ENCODE measurements at regions not wholly inside any gene's neighbourhood (a gene's known extent, or its start where the extent isn't known, plus 50 kb on each side); places are given as distances from the start of the nearest gene placed in this dataset.
"Not testable (repeated sequence)": the region's sequence is repeated elsewhere in the genome, so short reads cannot be mapped to it uniquely, and the experiment has no call there.

GRCh38 chr14:39680777-39681176 lies 248.5 kb upstream of the FBXO33 start:
- H3K27me3 ChIP-seq (ENCODE audit: insufficient read depth, low read length), result no peaks in the 10 kb centered on the region
- no peak overlapping the region for H3K9ac ChIP-seq (ENCODE audit: low read depth, low read length)
- no peaks in the 10 kb centered on the region for H3K9me3 ChIP-seq (ENCODE audit: insufficient read depth, low read depth, low read length)
- H3K27ac ChIP-seq (ENCODE audit: low read length), result no peak overlapping the region
- H3K4me3 ChIP-seq (ENCODE audit: low read length), result no peak overlapping the region
- no peaks in the 10 kb centered on the region for H3K36me3 ChIP-seq (ENCODE audit: insufficient read depth, low read depth, low read length)
- H3K4me1 ChIP-seq (ENCODE audit: insufficient read depth, low read length), result peaks cover 27% of the 10 kb centered on the region

GRCh38 chr14:39673734-39674133 lies 241.5 kb upstream of the FBXO33 start:
- no peak overlapping the region for H3K27ac ChIP-seq (ENCODE audit: low read length)
- no peaks in the 10 kb centered on the region for H3K27me3 ChIP-seq (ENCODE audit: insufficient read depth, low read length)
- H3K9ac ChIP-seq (ENCODE audit: low read depth, low read length), result no peak overlapping the region
- peaks cover 19% of the 10 kb centered on the region; the same call in 1 of the 2 replicates for H3K4me1 ChIP-seq (ENCODE audit: insufficient read depth, low read length)
- peak overlapping the region; percentile 14; the same call in 1 of the 2 replicates for H3K4me3 ChIP-seq (ENCODE audit: low read length)
- no peaks in the 10 kb centered on the region for H3K36me3 ChIP-seq (ENCODE audit: insufficient read depth, low read depth, low read length)
- H3K9me3 ChIP-seq (ENCODE audit: insufficient read depth, low read depth, low read length), result no peaks in the 10 kb centered on the region

- Histone ChIP-seq H3K9me3 (ENCODE audit: insufficient read depth, low read depth, low read length) (no peaks in the 10 kb centered on the region), H3K4me3 (ENCODE audit: low read length) (peak overlapping the region; percentile 14; the same call in 1 of the 2 replicates), H3K36me3 (ENCODE audit: insufficient read depth, low read depth, low read length) (no peaks in the 10 kb centered on the region), H3K9ac (ENCODE audit: low read depth, low read length) (no peak overlapping the region), H3K27ac (ENCODE audit: low read length) (no peak overlapping the region), H3K4me1 (ENCODE audit: insufficient read depth, low read length) (peaks cover 19% of the 10 kb centered on the region; the same call in 1 of the 2 replicates), H3K27me3 (ENCODE audit: insufficient read depth, low read length) (no peaks in the 10 kb centered on the region)
Observed at GRCh38 chr14:39673270-39673711, 241.1 kb upstream of the FBXO33 start.

GRCh38 chr14:39668449-39668848 lies 236.2 kb upstream of the FBXO33 start:
- Histone ChIP-seq H3K9me3 (ENCODE audit: insufficient read depth, low read depth, low read length) (no peaks in the 10 kb centered on the region), H3K36me3 (ENCODE audit: insufficient read depth, low read depth, low read length) (no peaks in the 10 kb centered on the region), H3K27me3 (ENCODE audit: insufficient read depth, low read length) (no peaks in the 10 kb centered on the region), H3K4me1 (ENCODE audit: insufficient read depth, low read length) (peaks cover 16% of the 10 kb centered on the region; the same call in 1 of the 2 replicates), H3K4me3 (ENCODE audit: low read length) (no peak overlapping the region), H3K27ac (ENCODE audit: low read length) (no peak overlapping the region), H3K9ac (ENCODE audit: low read depth, low read length) (no peak overlapping the region)

- Histone ChIP-seq H3K36me3 (ENCODE audit: insufficient read depth, low read depth, low read length) (no peaks in the 10 kb centered on the region), H3K9ac (ENCODE audit: low read depth, low read length) (no peak overlapping the region), H3K4me1 (ENCODE audit: insufficient read depth, low read length) (peaks cover 4% of the 10 kb centered on the region; the same call in 1 of the 2 replicates), H3K27ac (ENCODE audit: low read length) (no peak overlapping the region), H3K9me3 (ENCODE audit: insufficient read depth, low read depth, low read length) (no peaks in the 10 kb centered on the region), H3K4me3 (ENCODE audit: low read length) (no peak overlapping the region), H3K27me3 (ENCODE audit: insufficient read depth, low read length) (no peaks in the 10 kb centered on the region)
Observed at GRCh38 chr14:39666386-39666785, 234.2 kb upstream of the FBXO33 start.

- Histone ChIP-seq H3K4me1 (ENCODE audit: insufficient read depth, low read length) (peaks cover 4% of the 10 kb centered on the region; the same call in 1 of the 2 replicates), H3K27me3 (ENCODE audit: insufficient read depth, low read length) (no peaks in the 10 kb centered on the region), H3K9ac (ENCODE audit: low read depth, low read length) (no peak overlapping the region), H3K9me3 (ENCODE audit: insufficient read depth, low read depth, low read length) (no peaks in the 10 kb centered on the region), H3K36me3 (ENCODE audit: insufficient read depth, low read depth, low read length) (no peaks in the 10 kb centered on the region), H3K4me3 (ENCODE audit: low read length) (no peak overlapping the region), H3K27ac (ENCODE audit: low read length) (no peak overlapping the region)
Observed at GRCh38 chr14:39665075-39665475, 232.8 kb upstream of the FBXO33 start.

GRCh38 chr14:39664646-39665045 lies 232.4 kb upstream of the FBXO33 start:
- Histone ChIP-seq H3K4me1 (ENCODE audit: insufficient read depth, low read length) (peaks cover 4% of the 10 kb centered on the region; the same call in 1 of the 2 replicates), H3K9me3 (ENCODE audit: insufficient read depth, low read depth, low read length) (no peaks in the 10 kb centered on the region), H3K36me3 (ENCODE audit: insufficient read depth, low read depth, low read length) (no peaks in the 10 kb centered on the region), H3K9ac (ENCODE audit: low read depth, low read length) (no peak overlapping the region), H3K4me3 (ENCODE audit: low read length) (no peak overlapping the region), H3K27ac (ENCODE audit: low read length) (no peak overlapping the region), H3K27me3 (ENCODE audit: insufficient read depth, low read length) (no peaks in the 10 kb centered on the region)

- no peak overlapping the region for H3K27ac ChIP-seq (ENCODE audit: low read length)
Observed at GRCh38 chr14:39641224-39641623, 209.0 kb upstream of the FBXO33 start.

GRCh38 chr14:39639009-39639408 lies 206.8 kb upstream of the FBXO33 start:
- H3K4me1 ChIP-seq (ENCODE audit: insufficient read depth, low read length); H3K9me3 ChIP-seq (ENCODE audit: insufficient read depth, low read depth, low read length); H3K27me3 ChIP-seq (ENCODE audit: insufficient read depth, low read length); H3K36me3 ChIP-seq (ENCODE audit: insufficient read depth, low read depth, low read length); H3K27ac ChIP-seq (ENCODE audit: low read length); H3K9ac ChIP-seq (ENCODE audit: low read depth, low read length); H3K4me3 ChIP-seq (ENCODE audit: low read length): not testable (repeated sequence)

More at GRCh38 chr14:39641224-39641623, 209.0 kb upstream of the FBXO33 start:
- Histone ChIP-seq H3K36me3 (ENCODE audit: insufficient read depth, low read depth, low read length) (no peaks in the 10 kb centered on the region), H3K27me3 (ENCODE audit: insufficient read depth, low read length) (no peaks in the 10 kb centered on the region), H3K9ac (ENCODE audit: low read depth, low read length) (no peak overlapping the region), H3K4me1 (ENCODE audit: insufficient read depth, low read length) (no peaks in the 10 kb centered on the region), H3K9me3 (ENCODE audit: insufficient read depth, low read depth, low read length) (no peaks in the 10 kb centered on the region), H3K4me3 (ENCODE audit: low read length) (no peak overlapping the region)

GRCh38 chr14:39628087-39628486 lies 195.9 kb upstream of the FBXO33 start:
- no peaks in the 10 kb centered on the region for H3K4me1 ChIP-seq (ENCODE audit: insufficient read depth, low read length)
- no peak overlapping the region for H3K4me3 ChIP-seq (ENCODE audit: low read length)
- H3K9me3 ChIP-seq (ENCODE audit: insufficient read depth, low read depth, low read length), result no peaks in the 10 kb centered on the region
- H3K27ac ChIP-seq (ENCODE audit: low read length), result no peak overlapping the region
- no peaks in the 10 kb centered on the region for H3K27me3 ChIP-seq (ENCODE audit: insufficient read depth, low read length)
- H3K36me3 ChIP-seq (ENCODE audit: insufficient read depth, low read depth, low read length), result no peaks in the 10 kb centered on the region
- no peak overlapping the region for H3K9ac ChIP-seq (ENCODE audit: low read depth, low read length)

GRCh38 chr14:39626589-39627576 lies 194.7 kb upstream of the FBXO33 start:
- Histone ChIP-seq H3K27ac (ENCODE audit: low read length) (no peak overlapping the region), H3K36me3 (ENCODE audit: insufficient read depth, low read depth, low read length) (no peaks in the 10 kb centered on the region), H3K9me3 (ENCODE audit: insufficient read depth, low read depth, low read length) (no peaks in the 10 kb centered on the region), H3K9ac (ENCODE audit: low read depth, low read length) (no peak overlapping the region), H3K4me1 (ENCODE audit: insufficient read depth, low read length) (no peaks in the 10 kb centered on the region), H3K27me3 (ENCODE audit: insufficient read depth, low read length) (no peaks in the 10 kb centered on the region), H3K4me3 (ENCODE audit: low read length) (no peak overlapping the region)

- H3K27ac ChIP-seq (ENCODE audit: low read length), result no peak overlapping the region
- no peaks in the 10 kb centered on the region for H3K9me3 ChIP-seq (ENCODE audit: insufficient read depth, low read depth, low read length)
- H3K27me3 ChIP-seq (ENCODE audit: insufficient read depth, low read length), result no peaks in the 10 kb centered on the region
- H3K4me1 ChIP-seq (ENCODE audit: insufficient read depth, low read length), result 0 out of 2 replicates have a peak, but pooled peaks cover under 1% of the 10 kb centered on the region
- H3K9ac ChIP-seq (ENCODE audit: low read depth, low read length), result no peak overlapping the region
- no peaks in the 10 kb centered on the region for H3K36me3 ChIP-seq (ENCODE audit: insufficient read depth, low read depth, low read length)
- no peak overlapping the region for H3K4me3 ChIP-seq (ENCODE audit: low read length)
Observed at GRCh38 chr14:39621678-39622077, 189.4 kb upstream of the FBXO33 start.
